ENCODE measurements at regions not wholly inside any gene's neighbourhood (a gene's known extent, or its start where the extent isn't known, plus 50 kb on each side); places are given as distances from the start of the nearest gene placed in this dataset.

GRCh38 chr4:100969925-100970324 lies 377.4 kb downstream of the PPP3CA start:
- TF ChIP-seq POLR2AphosphoS5 (IDR thresholded peaks at IDR 0.05; ENCODE audit: low read depth, low read length) (no peak), EZH2phosphoT487 (IDR thresholded peaks at IDR 0.05; ENCODE audit: borderline replicate concordance) (no peak), EGR1 (IDR thresholded peaks at IDR 0.05; ENCODE audit: low read depth) (no peak), SP1 (IDR thresholded peaks at IDR 0.05; ENCODE audit: low read depth) (no peak)
- TF ChIP-seq, protein P1, sequence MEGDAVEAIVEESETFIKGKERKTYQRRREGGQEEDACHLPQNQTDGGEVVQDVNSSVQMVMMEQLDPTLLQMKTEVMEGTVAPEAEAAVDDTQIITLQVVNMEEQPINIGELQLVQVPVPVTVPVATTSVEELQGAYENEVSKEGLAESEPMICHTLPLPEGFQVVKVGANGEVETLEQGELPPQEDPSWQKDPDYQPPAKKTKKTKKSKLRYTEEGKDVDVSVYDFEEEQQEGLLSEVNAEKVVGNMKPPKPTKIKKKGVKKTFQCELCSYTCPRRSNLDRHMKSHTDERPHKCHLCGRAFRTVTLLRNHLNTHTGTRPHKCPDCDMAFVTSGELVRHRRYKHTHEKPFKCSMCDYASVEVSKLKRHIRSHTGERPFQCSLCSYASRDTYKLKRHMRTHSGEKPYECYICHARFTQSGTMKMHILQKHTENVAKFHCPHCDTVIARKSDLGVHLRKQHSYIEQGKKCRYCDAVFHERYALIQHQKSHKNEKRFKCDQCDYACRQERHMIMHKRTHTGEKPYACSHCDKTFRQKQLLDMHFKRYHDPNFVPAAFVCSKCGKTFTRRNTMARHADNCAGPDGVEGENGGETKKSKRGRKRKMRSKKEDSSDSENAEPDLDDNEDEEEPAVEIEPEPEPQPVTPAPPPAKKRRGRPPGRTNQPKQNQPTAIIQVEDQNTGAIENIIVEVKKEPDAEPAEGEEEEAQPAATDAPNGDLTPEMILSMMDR (IDR thresholded peaks at IDR 0.05 in 2 of 3, conservative IDR thresholded peaks at IDR 0.05 in 1 of 3; ENCODE audit: borderline replicate concordance in 1 of 3, insufficient read depth in 1 of 3, low read depth in 2 of 3, low read length in 2 of 3): no peak
- TF ChIP-seq, protein P2, sequence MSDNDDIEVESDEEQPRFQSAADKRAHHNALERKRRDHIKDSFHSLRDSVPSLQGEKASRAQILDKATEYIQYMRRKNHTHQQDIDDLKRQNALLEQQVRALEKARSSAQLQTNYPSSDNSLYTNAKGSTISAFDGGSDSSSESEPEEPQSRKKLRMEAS (IDR thresholded peaks at IDR 0.05): no peak
